Astrocyte (in vitro differentiated cells and primary cell): ENCODE measurements at regions not wholly inside any gene's neighbourhood (a gene's known extent, or its start where the extent isn't known, plus 50 kb on each side); places are given as distances from the start of the nearest gene placed in this dataset.

Source experiments
- DNase-seq: peaks from one replicate; pipeline ENCODE4 v3.0.0-alpha.2; 2010; ENCODE audit warnings: low read depth
- FAIRE-seq: peaks from 2 replicates; lab custom pipeline; 2011; peaks lifted over from hg19 to GRCh38; lab: Jason Lieb, UNC
- H2AFZ ChIP-seq: 2 replicates; pipeline ENCODE4 v1.6.0; 2012; ENCODE audit warnings: low read depth, low read length, inconsistent platforms
- H3K27ac ChIP-seq: 2 replicates; pipeline ENCODE4 v1.5.1; 2011; ENCODE audit warnings: low read depth, low read length, inconsistent platforms
- H3K27me3 ChIP-seq: 2 replicates; pipeline ENCODE4 v1.6.0; 2011; ENCODE audit warnings: low read length, inconsistent platforms; ENCODE audit not compliant: insufficient read depth
- H3K36me3 ChIP-seq: 2 replicates; pipeline ENCODE4 v1.5.1; 2011; ENCODE audit warnings: low read length, inconsistent platforms; ENCODE audit not compliant: insufficient read depth
- H3K4me1 ChIP-seq: 2 replicates; pipeline ENCODE4 v1.5.1; 2011; ENCODE audit warnings: low read length, inconsistent platforms; ENCODE audit not compliant: insufficient read depth
- H3K4me2 ChIP-seq: 2 replicates; pipeline ENCODE4 v1.6.0; 2012; ENCODE audit warnings: low read length, inconsistent platforms
- H3K4me3 ChIP-seq: 2 replicates; pipeline ENCODE4 v1.5.1; 2011; ENCODE audit warnings: low read depth, mild to moderate bottlenecking, low read length, inconsistent platforms; ENCODE audit not compliant: insufficient read depth
- H3K79me2 ChIP-seq: 2 replicates; pipeline ENCODE4 v1.6.0; 2012; ENCODE audit warnings: mild to moderate bottlenecking, low read length, inconsistent platforms; ENCODE audit not compliant: insufficient read depth
- H3K9ac ChIP-seq: 2 replicates; pipeline ENCODE4 v1.6.0; 2012; ENCODE audit warnings: mild to moderate bottlenecking, low read length, inconsistent platforms
- H3K9me3 ChIP-seq: 2 replicates; pipeline ENCODE4 v1.5.1; 2012; ENCODE audit warnings: low read depth, mild to moderate bottlenecking, low read length, inconsistent platforms; ENCODE audit not compliant: insufficient read depth
- H4K20me1 ChIP-seq: 2 replicates; pipeline ENCODE4 v1.6.0; 2012; ENCODE audit warnings: low read length, inconsistent platforms; ENCODE audit not compliant: insufficient read depth
- H3K27ac Mint-ChIP-seq: one replicate; pipeline ENCODE4 v1.8.0; 2021; ENCODE audit warnings: mild to moderate bottlenecking, mixed read lengths; ENCODE audit not compliant: unreplicated experiment
- H3K27me3 Mint-ChIP-seq: one replicate; pipeline ENCODE4 v1.8.0; 2021; ENCODE audit warnings: low read depth, mixed read lengths; ENCODE audit not compliant: unreplicated experiment
- H3K36me3 Mint-ChIP-seq: one replicate; pipeline ENCODE4 v1.8.0; 2021; ENCODE audit warnings: low read depth, mixed read lengths; ENCODE audit not compliant: unreplicated experiment
- H3K4me1 Mint-ChIP-seq: one replicate; pipeline ENCODE4 v1.8.0; 2021; ENCODE audit warnings: low read depth, mixed read lengths; ENCODE audit not compliant: unreplicated experiment
- H3K4me3 Mint-ChIP-seq: one replicate; pipeline ENCODE4 v1.8.0; 2021; ENCODE audit warnings: mild to moderate bottlenecking, moderate library complexity, mixed read lengths; ENCODE audit not compliant: unreplicated experiment
- H3K9me3 Mint-ChIP-seq: one replicate; pipeline ENCODE4 v1.8.0; 2021; ENCODE audit warnings: mild to moderate bottlenecking, mixed read lengths; ENCODE audit not compliant: unreplicated experiment
- EZH2 ChIP-seq: IDR thresholded peaks from 2 replicates; pipeline ENCODE4 v1.6.1; 2012; ENCODE audit warnings: mild to moderate bottlenecking, low read length, inconsistent platforms; ENCODE audit not compliant: insufficient read depth
- TF ChIP-seq, protein P1 (sequence below): IDR thresholded peaks from 2 replicates; pipeline ENCODE4 v1.5.1; 2011; ENCODE audit warnings: low read depth, mild to moderate bottlenecking, inconsistent platforms, low read length, moderate library complexity; ENCODE audit not compliant: insufficient read depth

DNA sequence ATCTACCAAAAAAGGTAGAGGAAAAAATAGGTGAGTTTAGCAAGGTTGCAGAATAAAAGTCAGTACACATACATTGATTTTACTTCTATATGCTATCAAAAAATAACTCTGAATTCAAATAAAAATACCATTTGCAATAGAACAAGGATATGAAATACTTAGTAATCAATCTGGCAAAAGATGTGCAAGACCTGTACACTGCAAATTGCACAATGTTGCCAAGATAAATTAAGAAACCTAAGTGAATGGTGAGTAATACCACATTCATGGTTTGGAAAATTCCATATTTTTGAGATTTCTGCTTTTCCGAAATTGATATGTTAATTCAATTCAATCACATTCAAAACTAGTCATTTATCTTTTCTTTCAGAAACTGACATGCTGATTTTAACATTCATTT lies 464.8 kb downstream of the EPHA3 start:
- H2AFZ ChIP-seq = no peak overlapping the region
- H3K4me1 ChIP-seq = no peaks in the 10 kb centered on the region
- no peaks in the 10 kb centered on the region for H4K20me1 ChIP-seq
- no peaks in the 10 kb centered on the region for H3K36me3 Mint-ChIP-seq
- no peak for FAIRE-seq
- DNase-seq = peak; percentile 28
- H3K4me2 ChIP-seq = no peak overlapping the region
- no peak overlapping the region for H3K27ac Mint-ChIP-seq
- H3K9me3 ChIP-seq = no peaks in the 10 kb centered on the region
- no peaks in the 10 kb centered on the region for H3K4me1 Mint-ChIP-seq
- H3K9ac ChIP-seq = no peak overlapping the region
- no peaks in the 10 kb centered on the region for H3K36me3 ChIP-seq
- H3K4me3 Mint-ChIP-seq = no peak overlapping the region
- no peak overlapping the region for H3K27ac ChIP-seq
- TF ChIP-seq EZH2 = no peak
- TF ChIP-seq, protein P1, sequence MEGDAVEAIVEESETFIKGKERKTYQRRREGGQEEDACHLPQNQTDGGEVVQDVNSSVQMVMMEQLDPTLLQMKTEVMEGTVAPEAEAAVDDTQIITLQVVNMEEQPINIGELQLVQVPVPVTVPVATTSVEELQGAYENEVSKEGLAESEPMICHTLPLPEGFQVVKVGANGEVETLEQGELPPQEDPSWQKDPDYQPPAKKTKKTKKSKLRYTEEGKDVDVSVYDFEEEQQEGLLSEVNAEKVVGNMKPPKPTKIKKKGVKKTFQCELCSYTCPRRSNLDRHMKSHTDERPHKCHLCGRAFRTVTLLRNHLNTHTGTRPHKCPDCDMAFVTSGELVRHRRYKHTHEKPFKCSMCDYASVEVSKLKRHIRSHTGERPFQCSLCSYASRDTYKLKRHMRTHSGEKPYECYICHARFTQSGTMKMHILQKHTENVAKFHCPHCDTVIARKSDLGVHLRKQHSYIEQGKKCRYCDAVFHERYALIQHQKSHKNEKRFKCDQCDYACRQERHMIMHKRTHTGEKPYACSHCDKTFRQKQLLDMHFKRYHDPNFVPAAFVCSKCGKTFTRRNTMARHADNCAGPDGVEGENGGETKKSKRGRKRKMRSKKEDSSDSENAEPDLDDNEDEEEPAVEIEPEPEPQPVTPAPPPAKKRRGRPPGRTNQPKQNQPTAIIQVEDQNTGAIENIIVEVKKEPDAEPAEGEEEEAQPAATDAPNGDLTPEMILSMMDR = no peak
- H3K4me3 ChIP-seq = no peak overlapping the region
- no peaks in the 10 kb centered on the region for H3K79me2 ChIP-seq
- H3K9me3 Mint-ChIP-seq = peaks cover 2% of the 10 kb centered on the region
- no peaks in the 10 kb centered on the region for H3K27me3 ChIP-seq
- H3K27me3 Mint-ChIP-seq = no peaks in the 10 kb centered on the region

DNA sequence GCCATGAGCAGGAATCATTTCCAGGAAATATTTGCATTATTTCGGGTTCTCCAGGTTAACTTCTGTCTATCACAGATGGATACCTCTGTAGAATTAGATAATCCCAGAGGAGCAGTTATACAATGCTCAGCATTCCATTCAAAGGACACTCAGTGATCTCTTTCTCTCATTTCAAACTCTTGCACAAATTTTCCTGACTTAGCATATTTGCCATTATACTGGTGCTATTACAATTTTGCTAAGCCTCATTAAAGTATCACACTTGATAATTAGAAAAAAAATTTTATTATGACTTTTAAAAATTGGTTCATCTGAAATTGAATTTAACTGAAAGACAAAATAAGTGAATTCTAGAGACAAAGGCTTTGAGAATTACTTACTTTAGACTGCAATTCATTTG lies 469.0 kb downstream of the EPHA3 start:
- H3K4me1 ChIP-seq = no peaks in the 10 kb centered on the region
- no peak overlapping the region for H3K9ac ChIP-seq
- no peaks in the 10 kb centered on the region for H3K9me3 ChIP-seq
- Mint-ChIP-seq H3K4me1 (no peaks in the 10 kb centered on the region), H3K9me3 (no peaks in the 10 kb centered on the region), H3K27me3 (no peaks in the 10 kb centered on the region), H3K36me3 (no peaks in the 10 kb centered on the region), H3K4me3 (no peak overlapping the region), H3K27ac (no peak overlapping the region)
- no peak overlapping the region for H3K4me3 ChIP-seq
- no peaks in the 10 kb centered on the region for H3K79me2 ChIP-seq
- DNase-seq (no peak), FAIRE-seq (no peak)
- H3K27me3 ChIP-seq = no peaks in the 10 kb centered on the region
- H3K27ac ChIP-seq = no peak overlapping the region
- H3K36me3 ChIP-seq = no peaks in the 10 kb centered on the region
- H4K20me1 ChIP-seq = no peaks in the 10 kb centered on the region
- TF ChIP-seq EZH2 = no peak
- TF ChIP-seq, protein P1 = no peak
- H3K4me2 ChIP-seq = no peak overlapping the region
- no peak overlapping the region for H2AFZ ChIP-seq

DNA sequence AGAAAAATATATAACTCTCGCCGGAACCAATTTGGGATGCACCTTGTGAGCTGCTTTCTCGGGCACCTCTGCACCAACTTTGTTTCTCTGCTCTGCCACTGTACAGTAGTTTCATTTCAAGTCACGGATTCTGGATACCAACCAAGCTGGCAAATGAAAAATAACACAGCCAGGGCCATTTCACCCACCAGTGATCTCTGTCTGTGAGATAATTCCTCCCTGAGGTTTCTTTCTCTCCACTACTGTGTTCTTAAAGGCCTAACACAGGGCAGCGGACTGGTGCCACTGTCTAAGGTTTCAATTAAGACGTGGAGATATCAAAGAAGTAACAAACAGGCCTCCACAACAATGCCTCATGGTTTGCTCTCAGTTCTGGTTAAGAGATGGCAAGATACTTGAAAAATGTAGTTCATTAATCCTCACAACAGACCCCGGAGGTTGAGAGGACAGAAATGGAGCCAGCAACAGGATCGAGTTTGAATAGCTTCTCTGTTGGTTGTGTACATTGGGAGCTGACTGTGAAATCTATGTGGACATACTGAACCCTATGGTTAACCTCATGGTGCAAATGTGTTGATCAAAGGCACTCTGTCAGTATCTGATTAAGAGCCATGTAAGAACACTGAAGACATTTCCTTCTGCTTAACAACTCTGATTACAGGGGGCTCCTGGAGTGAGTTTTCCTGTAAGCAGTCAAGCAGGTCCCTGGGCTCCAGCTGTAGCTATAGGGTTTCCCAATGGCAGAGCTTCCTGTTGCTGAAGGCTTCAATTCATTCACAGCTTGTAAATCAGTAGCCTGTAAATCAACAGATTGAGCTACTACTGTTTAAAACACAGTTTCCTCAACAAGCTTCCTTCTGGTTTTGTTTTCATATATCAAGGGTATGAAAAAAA lies 470.5 kb downstream of the EPHA3 start:
- no peak overlapping the region for H3K4me3 Mint-ChIP-seq
- Histone ChIP-seq H3K27ac (no peak overlapping the region), H3K4me1 (no peaks in the 10 kb centered on the region), H3K4me3 (no peak overlapping the region), H3K27me3 (no peaks in the 10 kb centered on the region), H3K9me3 (no peaks in the 10 kb centered on the region), H3K79me2 (no peaks in the 10 kb centered on the region), H2AFZ (no peak overlapping the region), H4K20me1 (no peaks in the 10 kb centered on the region), H3K4me2 (no peak overlapping the region), H3K9ac (no peak overlapping the region), H3K36me3 (no peaks in the 10 kb centered on the region)
- no peak overlapping the region for H3K27ac Mint-ChIP-seq
- no peaks in the 10 kb centered on the region for H3K9me3 Mint-ChIP-seq
- no peak for DNase-seq
- H3K4me1 Mint-ChIP-seq = no peaks in the 10 kb centered on the region
- H3K36me3 Mint-ChIP-seq = no peaks in the 10 kb centered on the region
- no peaks in the 10 kb centered on the region for H3K27me3 Mint-ChIP-seq
- TF ChIP-seq EZH2 = no peak
- TF ChIP-seq, protein P1 = no peak
- FAIRE-seq = no peak
